ENCODE measurements at regions not wholly inside any gene's neighbourhood (a gene's known extent, or its start where the extent isn't known, plus 50 kb on each side); places are given as distances from the start of the nearest gene placed in this dataset.

DNA sequence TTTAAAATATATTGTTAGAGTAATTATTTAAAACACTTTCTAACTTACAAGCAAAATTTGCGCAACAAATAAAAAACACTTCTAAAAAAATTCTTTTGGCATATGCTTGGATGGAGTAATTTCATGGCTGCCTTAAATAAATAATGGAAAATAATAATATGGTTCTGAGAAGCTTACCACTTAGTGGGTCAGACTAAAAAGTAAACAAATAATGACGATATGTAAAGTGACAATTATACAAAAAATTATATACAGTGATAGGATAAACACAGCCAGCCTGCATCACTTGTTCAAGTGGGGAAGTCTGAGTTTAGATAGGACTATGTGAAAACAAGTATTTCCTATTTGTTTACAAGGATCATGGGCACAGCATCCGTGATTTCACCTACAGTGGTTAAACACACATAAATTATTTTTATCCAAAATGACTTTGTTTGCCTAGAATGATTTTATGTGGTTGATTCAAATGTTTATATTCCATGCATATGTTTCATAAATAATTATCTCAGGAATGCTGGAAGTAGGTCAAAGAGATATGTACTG, 141.7 kb upstream of the SEMA3D start:
- Histone ChIP-seq H3K14ac (ENCODE audit: insufficient read length) (no peak overlapping the region), H3K23ac (ENCODE audit: insufficient read length) (no peak overlapping the region), H3K27me3 (replicated peaks in 1 of 4; ENCODE audit: control insufficient read depth in 3 of 4, extremely low read depth in 1 of 4, insufficient read depth in 3 of 4, low read length in 3 of 4) (no peaks in the 10 kb centered on the region), H4K5ac (ENCODE audit: insufficient read length, low read depth, low read length) (no peak overlapping the region), H3K9me3 (ENCODE audit: insufficient read depth in 2 of 2, low read depth in 1 of 2, low read length in 1 of 2) (no peaks in the 10 kb centered on the region), H2AFZ (ENCODE audit: low read length) (no peak overlapping the region), H3K4me1 (replicated peaks in 1 of 4; ENCODE audit: control insufficient read depth in 3 of 4, insufficient read depth in 4 of 4, low read length in 3 of 4) (no peaks in the 10 kb centered on the region), H2BK15ac (ENCODE audit: low read length) (no peak overlapping the region), H3K9ac (replicated peaks in 1 of 4; ENCODE audit: extremely low read depth in 1 of 4, low read depth in 3 of 4, low read length in 3 of 4) (no peak overlapping the region), H3K4ac (replicated peaks; ENCODE audit: insufficient read length, low read depth, low read length) (no peak overlapping the region), H3K56ac (replicated peaks; ENCODE audit: insufficient read length, low read depth, low read length) (no peak overlapping the region), H2BK5ac (ENCODE audit: low read depth, low read length) (no peak overlapping the region), H3K4me2 (ENCODE audit: insufficient read depth in 1 of 2, low read depth in 2 of 2, low read length in 2 of 2) (no peak overlapping the region), H2AK5ac (ENCODE audit: low read depth, low read length) (no peak overlapping the region), H3K79me2 (ENCODE audit: control insufficient read depth in 1 of 2, insufficient read depth in 2 of 2, low read length in 2 of 2) (no peaks in the 10 kb centered on the region), H3K18ac (ENCODE audit: extremely low read depth, low read length) (no peak overlapping the region), H3K36me3 (ENCODE audit: control insufficient read depth in 2 of 4, insufficient read depth in 4 of 4, low read length in 3 of 4) (no peaks in the 10 kb centered on the region), H2BK120ac (replicated peaks; ENCODE audit: low read depth, low read length) (no peak overlapping the region), H4K91ac (replicated peaks; ENCODE audit: insufficient read length, low read length) (no peak overlapping the region), H4K8ac (ENCODE audit: extremely low read depth, insufficient read depth, low read length) (no peak overlapping the region), H3K23me2 (ENCODE audit: low read depth, low read length) (no peaks in the 10 kb centered on the region), H4K20me1 (replicated peaks in 1 of 2; ENCODE audit: control insufficient read depth in 1 of 2, insufficient read depth in 2 of 2, low read length in 2 of 2) (no peaks in the 10 kb centered on the region), H3K4me3 (ENCODE audit: extremely low read depth in 1 of 4, insufficient read depth in 2 of 4, low read depth in 3 of 4, low read length in 4 of 4) (no peak overlapping the region), H3K27ac (ENCODE audit: low read depth, low read length) (no peak overlapping the region), H2BK12ac (ENCODE audit: low read depth, low read length) (no peak overlapping the region), H3K79me1 (ENCODE audit: low read depth, low read length) (no peaks in the 10 kb centered on the region), H2BK20ac (ENCODE audit: low read length) (no peak overlapping the region)
- FAIRE-seq (no peak), DNase-seq (ENCODE audit: low read depth in 1 of 2, low spot score in 2 of 2) (no peak)
- WGBS, 2 experiments (ENCODE audit: extremely low coverage in 1 of 2, insufficient coverage in 1 of 2, insufficient read length in 1 of 2, insufficient replicate concordance in 2 of 2, low coverage in 1 of 2, low lambda C conversion rate in 2 of 2, missing lambda C conversion rate in 1 of 2): 91% methylated on average over 3 of the region's 3 CpGs; no CpG with 5 or more reads in 1 of the 2 experiments
- POLR2A ChIA-PET (ENCODE audit: partially characterized antibody): no interaction called here
- CTCF ChIA-PET (ENCODE audit: partially characterized antibody): no interaction called here
- TF ChIP-seq SP2 (IDR thresholded peaks at IDR 0.05; ENCODE audit: low read length) (no peak), POU5F1 (IDR thresholded peaks at IDR 0.05; ENCODE audit: low read depth, low read length) (no peak), CTCF (IDR thresholded peaks at IDR 0.05; ENCODE audit: control extremely low read depth in 1 of 3, insufficient read depth in 1 of 3, low read depth in 1 of 3, low read length in 3 of 3) (no peak), MAX (IDR thresholded peaks at IDR 0.05) (no peak), BCL11A (IDR thresholded peaks at IDR 0.05; ENCODE audit: low read depth in 2 of 2, low read length in 2 of 2) (no peak), SAP30 (IDR thresholded peaks at IDR 0.05; ENCODE audit: insufficient read depth, insufficient replicate concordance, low read length) (no peak), CREB1 (IDR thresholded peaks at IDR 0.05) (no peak), EGR1 (IDR thresholded peaks at IDR 0.05; ENCODE audit: borderline replicate concordance, low read depth, low read length) (no peak), SP4 (IDR thresholded peaks at IDR 0.05; ENCODE audit: low read length) (no peak), TEAD4 (IDR thresholded peaks at IDR 0.05; ENCODE audit: low read depth, low read length) (no peak), HDAC2 (IDR thresholded peaks at IDR 0.05; ENCODE audit: borderline replicate concordance in 1 of 2, low read depth in 2 of 2, low read length in 2 of 2) (no peak), CBX5 (IDR thresholded peaks at IDR 0.05; ENCODE audit: low read depth, low read length) (no peak)

All from H1 (cell line).